ENCODE measurements at regions not wholly inside any gene's neighbourhood (a gene's known extent, or its start where the extent isn't known, plus 50 kb on each side); places are given as distances from the start of the nearest gene placed in this dataset.

DNA sequence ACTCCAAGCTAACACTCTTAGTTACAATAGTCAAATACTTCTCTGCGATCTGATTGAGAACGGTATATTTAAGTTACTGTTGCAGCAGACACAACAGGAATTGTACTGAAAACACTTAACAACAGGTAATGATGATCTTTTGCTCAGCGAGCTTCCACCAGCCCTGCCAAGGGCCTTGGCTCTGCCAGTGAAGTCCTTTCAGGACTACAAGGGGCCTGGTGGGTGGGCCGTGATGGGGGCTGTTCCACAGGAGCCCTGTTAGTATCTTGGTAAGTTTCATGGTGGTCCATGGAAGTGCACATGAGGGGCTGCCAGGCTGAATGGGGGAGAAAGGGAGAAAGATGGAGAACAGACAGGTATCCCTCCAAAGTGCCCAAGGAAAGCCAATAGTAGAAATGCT, 178.6 kb upstream of the DOK6 start:
- no peaks in the 10 kb centered on the region for H3F3A ChIP-seq (ENCODE audit: low read length, unreplicated experiment)
- no peaks in the 10 kb centered on the region for H3K27me3 ChIP-seq (ENCODE audit: low read length)
- ChIA-PET POLR2A (ENCODE audit: unreplicated experiment) (no interaction called here), CTCF (interaction anchor here (0.6 kb wide), 1 partner anchor 792 kb away, joined by 4 read pairs; no protein-coding TSS in a partner anchor)
- no peaks in the 10 kb centered on the region for H3K4me1 ChIP-seq (ENCODE audit: insufficient read depth, low read length)
- H3K4me3 ChIP-seq (ENCODE audit: low read length) = no peak overlapping the region
- no peak overlapping the region for H2AFZ ChIP-seq (ENCODE audit: low read length)
- no peaks in the 10 kb centered on the region for H3K9me2 ChIP-seq (replicated peaks; ENCODE audit: low read length)
- ATAC-seq = no peak
- no peaks in the 10 kb centered on the region for H3K79me2 ChIP-seq (ENCODE audit: low read length)
- H3K27ac ChIP-seq (ENCODE audit: low read length) = no peak overlapping the region
- H3K36me3 ChIP-seq (ENCODE audit: low read depth, low read length) = no peaks in the 10 kb centered on the region
- H3K9me3 ChIP-seq (ENCODE audit: low read length) = no peaks in the 10 kb centered on the region
- BruUV-seq (replicated peaks) = no TSS peak
- intact Hi-C loops (cut with micrococcal nuclease) = no loop called here
- no peak overlapping the region for H3K9ac ChIP-seq (ENCODE audit: low read length)
- no peak for DNase-seq
- TF ChIP-seq, protein P1, sequence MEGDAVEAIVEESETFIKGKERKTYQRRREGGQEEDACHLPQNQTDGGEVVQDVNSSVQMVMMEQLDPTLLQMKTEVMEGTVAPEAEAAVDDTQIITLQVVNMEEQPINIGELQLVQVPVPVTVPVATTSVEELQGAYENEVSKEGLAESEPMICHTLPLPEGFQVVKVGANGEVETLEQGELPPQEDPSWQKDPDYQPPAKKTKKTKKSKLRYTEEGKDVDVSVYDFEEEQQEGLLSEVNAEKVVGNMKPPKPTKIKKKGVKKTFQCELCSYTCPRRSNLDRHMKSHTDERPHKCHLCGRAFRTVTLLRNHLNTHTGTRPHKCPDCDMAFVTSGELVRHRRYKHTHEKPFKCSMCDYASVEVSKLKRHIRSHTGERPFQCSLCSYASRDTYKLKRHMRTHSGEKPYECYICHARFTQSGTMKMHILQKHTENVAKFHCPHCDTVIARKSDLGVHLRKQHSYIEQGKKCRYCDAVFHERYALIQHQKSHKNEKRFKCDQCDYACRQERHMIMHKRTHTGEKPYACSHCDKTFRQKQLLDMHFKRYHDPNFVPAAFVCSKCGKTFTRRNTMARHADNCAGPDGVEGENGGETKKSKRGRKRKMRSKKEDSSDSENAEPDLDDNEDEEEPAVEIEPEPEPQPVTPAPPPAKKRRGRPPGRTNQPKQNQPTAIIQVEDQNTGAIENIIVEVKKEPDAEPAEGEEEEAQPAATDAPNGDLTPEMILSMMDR (conservative IDR thresholded peaks at IDR 0.05; ENCODE audit: low read depth, low read length) = no peak
- no peak for TF ChIP-seq EZH2 (IDR thresholded peaks at IDR 0.05; ENCODE audit: low read length, unreplicated experiment)
- no peak for TF ChIP-seq EZH2phosphoT487 (IDR thresholded peaks at IDR 0.05; ENCODE audit: borderline replicate concordance, low read length)
- H4K20me1 ChIP-seq (ENCODE audit: low read length) = no peaks in the 10 kb centered on the region
- H3K4me2 ChIP-seq (ENCODE audit: low read length) = no peak overlapping the region

DNA sequence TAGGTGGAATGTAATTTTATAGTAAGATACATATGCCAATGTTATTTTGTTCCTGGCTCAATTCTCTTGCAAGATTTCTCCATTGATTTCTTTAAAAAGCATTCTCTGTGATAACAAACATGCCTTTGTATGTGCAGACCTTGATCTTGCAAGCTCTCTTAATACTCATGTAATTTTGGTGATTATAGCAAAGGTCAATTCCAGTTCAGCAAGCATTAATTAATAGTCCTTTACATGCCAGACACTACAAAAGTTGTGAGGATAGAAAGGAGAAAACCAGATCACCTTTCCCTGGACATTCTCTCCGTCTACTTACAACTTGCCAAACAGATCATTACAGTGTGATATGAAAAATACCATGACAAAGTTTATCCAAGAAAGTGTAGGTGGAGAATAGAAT, 173.7 kb upstream of the DOK6 start:
- CTCF ChIA-PET = no interaction called here
- H3K27ac ChIP-seq (ENCODE audit: low read length) = no peak overlapping the region
- no peaks in the 10 kb centered on the region for H3F3A ChIP-seq (ENCODE audit: low read length, unreplicated experiment)
- no peaks in the 10 kb centered on the region for H3K9me2 ChIP-seq (replicated peaks; ENCODE audit: low read length)
- no peaks in the 10 kb centered on the region for H3K79me2 ChIP-seq (ENCODE audit: low read length)
- no TSS peak for BruUV-seq (replicated peaks)
- no peaks in the 10 kb centered on the region for H3K9me3 ChIP-seq (ENCODE audit: low read length)
- TF ChIP-seq EZH2phosphoT487 (IDR thresholded peaks at IDR 0.05; ENCODE audit: borderline replicate concordance, low read length) (no peak), EZH2 (IDR thresholded peaks at IDR 0.05; ENCODE audit: low read length, unreplicated experiment) (no peak)
- TF ChIP-seq, protein P1 (conservative IDR thresholded peaks at IDR 0.05; ENCODE audit: low read depth, low read length) = no peak
- H3K4me2 ChIP-seq (ENCODE audit: low read length) = no peak overlapping the region
- POLR2A ChIA-PET (ENCODE audit: unreplicated experiment) = no interaction called here
- H3K4me1 ChIP-seq (ENCODE audit: insufficient read depth, low read length) = no peaks in the 10 kb centered on the region
- H4K20me1 ChIP-seq (ENCODE audit: low read length) = no peaks in the 10 kb centered on the region
- ATAC-seq = no peak
- H3K36me3 ChIP-seq (ENCODE audit: low read depth, low read length) = no peaks in the 10 kb centered on the region
- DNase-seq = no peak
- H3K27me3 ChIP-seq (ENCODE audit: low read length) = no peaks in the 10 kb centered on the region
- H3K9ac ChIP-seq (ENCODE audit: low read length) = no peak overlapping the region
- H2AFZ ChIP-seq (ENCODE audit: low read length) = no peak overlapping the region
- no peak overlapping the region for H3K4me3 ChIP-seq (ENCODE audit: low read length)
- intact Hi-C loops (cut with micrococcal nuclease) = no loop called here

DNA sequence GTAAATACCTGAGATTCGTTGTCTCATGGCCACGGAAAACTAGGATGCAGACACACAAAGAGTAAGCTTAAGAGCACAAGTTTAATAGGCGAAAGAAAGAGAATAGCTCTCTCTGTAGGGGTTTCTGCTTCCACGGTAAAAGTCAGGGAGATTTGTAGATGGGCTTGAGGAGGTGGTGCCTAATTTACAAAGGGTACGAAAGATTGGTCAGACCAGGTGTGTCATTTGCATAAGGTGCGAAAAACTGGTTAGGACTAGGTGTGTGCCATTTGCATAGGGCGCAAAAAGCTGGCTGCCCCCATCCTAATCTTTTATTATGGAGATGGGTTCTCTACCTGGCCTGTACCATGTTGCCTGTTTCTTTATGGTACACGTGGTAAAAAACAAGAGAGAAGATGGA, 170.5 kb upstream of the DOK6 start:
- Histone ChIP-seq H3K4me1 (ENCODE audit: insufficient read depth, low read length) (no peaks in the 10 kb centered on the region), H3K4me2 (ENCODE audit: low read length) (no peak overlapping the region), H3K79me2 (ENCODE audit: low read length) (no peaks in the 10 kb centered on the region), H3K4me3 (ENCODE audit: low read length) (no peak overlapping the region), H3K9me3 (ENCODE audit: low read length) (no peaks in the 10 kb centered on the region), H3K27ac (ENCODE audit: low read length) (no peak overlapping the region), H2AFZ (ENCODE audit: low read length) (no peak overlapping the region), H3K27me3 (ENCODE audit: low read length) (no peaks in the 10 kb centered on the region), H3K9me2 (replicated peaks; ENCODE audit: low read length) (no peaks in the 10 kb centered on the region), H3K9ac (ENCODE audit: low read length) (no peak overlapping the region), H4K20me1 (ENCODE audit: low read length) (no peaks in the 10 kb centered on the region), H3F3A (ENCODE audit: low read length, unreplicated experiment) (no peaks in the 10 kb centered on the region), H3K36me3 (ENCODE audit: low read depth, low read length) (no peaks in the 10 kb centered on the region)
- CTCF ChIA-PET = no interaction called here
- BruUV-seq (replicated peaks) = no TSS peak
- POLR2A ChIA-PET (ENCODE audit: unreplicated experiment) = no interaction called here
- ATAC-seq (no peak), DNase-seq (no peak)
- intact Hi-C loops (cut with micrococcal nuclease) = no loop called here
- TF ChIP-seq EZH2 (IDR thresholded peaks at IDR 0.05; ENCODE audit: low read length, unreplicated experiment) (no peak), EZH2phosphoT487 (IDR thresholded peaks at IDR 0.05; ENCODE audit: borderline replicate concordance, low read length) (no peak)
- TF ChIP-seq, protein P1 (conservative IDR thresholded peaks at IDR 0.05; ENCODE audit: low read depth, low read length) = no peak
